ENCODE measurements at regions not wholly inside any gene's neighbourhood (a gene's known extent, or its start where the extent isn't known, plus 50 kb on each side); places are given as distances from the start of the nearest gene placed in this dataset.

- TF ChIP-seq CTCF (IDR thresholded peaks at IDR 0.05) (no peak), POLR2A (IDR thresholded peaks at IDR 0.05) (no peak)
These were observed 710.8 kb downstream of the PLOD2 start for GRCh38 chr3:145450018-145450682.

Measured in lower leg skin (tissue), 3 donors.